HG02852 (cell line): ENCODE measurements at regions not wholly inside any gene's neighbourhood (a gene's known extent, or its start where the extent isn't known, plus 50 kb on each side); places are given as distances from the start of the nearest gene placed in this dataset.

Experiments used
- ATAC-seq: cut with Tn5 transposase; IDR thresholded peaks from one replicate; pipeline ENCODE4 v1.9.1; 2021; ENCODE audit warnings: mild to moderate bottlenecking, moderate library complexity; ENCODE audit not compliant: unreplicated experiment

- ATAC-seq = no peak
These were observed 95.8 kb downstream of the BANF2 start for GRCh38 chr20:17795501-17796071.

GRCh38 chr20:17795003-17795402, 95.2 kb downstream of the BANF2 start:
- ATAC-seq = no peak

- ATAC-seq = no peak
These were observed 94.6 kb downstream of the BANF2 start for GRCh38 chr20:17794400-17794799.

GRCh38 chr20:17793986-17794385, 94.2 kb downstream of the BANF2 start:
- no peak for ATAC-seq

GRCh38 chr20:17790296-17790695, 90.5 kb downstream of the BANF2 start:
- no peak for ATAC-seq

GRCh38 chr20:17787816-17788215, 88.0 kb downstream of the BANF2 start:
- no peak for ATAC-seq

GRCh38 chr20:17786221-17786718, 86.5 kb downstream of the BANF2 start:
- no peak for ATAC-seq
